PC-9 (cell line): ENCODE measurements at regions not wholly inside any gene's neighbourhood (a gene's known extent, or its start where the extent isn't known, plus 50 kb on each side); places are given as distances from the start of the nearest gene placed in this dataset.

ENCODE experiments used
- BruUV-seq: library from RNA; stranded (reverse); fragments of 400-500 nt; replicated peaks from 2 replicates; lab custom pipeline; 2021; lab: Mats Ljungman, UMichigan
- CTCF ChIA-PET: fragments of 300-600 bp; sonication (Branson Sonifier 250); formaldehyde crosslinking; loops from one replicate; lab custom pipeline; 2022; ENCODE audit warnings: antibody characterized with exemption; lab: Charles Lee
- POLR2A ChIA-PET: fragments of 300-600 bp; sonication (Branson Sonifier 250); formaldehyde crosslinking; loops from one replicate; lab custom pipeline; 2022; ENCODE audit warnings: antibody characterized with exemption; ENCODE audit not compliant: unreplicated experiment; lab: Charles Lee
- DNase-seq, 2 experiments: peaks; one replicate each; pipeline versions ENCODE4 v3.0.0 to v3.0.0-alpha.2; 2015 to 2022; ENCODE audit warnings: mixed read lengths in 1 of 2
- H2AFZ ChIP-seq: fragments of 200-600 bp; sonication (generic); 2 replicates; pipeline ENCODE4 v1.8.1; 2017; ENCODE audit warnings: antibody characterized with exemption
- H3F3A ChIP-seq: fragments of 200-600 bp; sonication (generic); 2 replicates; pipeline ENCODE4 v1.8.1; 2017; ENCODE audit warnings: antibody characterized with exemption, mild to moderate bottlenecking, low read depth; ENCODE audit not compliant: insufficient read depth
- H3K27ac ChIP-seq: fragments of 200-600 bp; sonication (generic); 2 replicates; pipeline ENCODE4 v1.6.1; 2016; ENCODE audit warnings: mixed run types
- H3K27me3 ChIP-seq: fragments of 200-600 bp; sonication (generic); 2 replicates; pipeline ENCODE4 v1.6.1; 2016; ENCODE audit warnings: low read depth, mixed run types; ENCODE audit not compliant: insufficient read depth
- H3K36me3 ChIP-seq: fragments of 200-600 bp; sonication (generic); 2 replicates; pipeline ENCODE4 v1.6.1; 2016; ENCODE audit warnings: low read depth, mixed run types
- H3K4me1 ChIP-seq: fragments of 200-600 bp; sonication (generic); replicated peaks from 2 replicates; pipeline ENCODE4 v1.6.1; 2016; ENCODE audit warnings: mixed run types; ENCODE audit not compliant: insufficient read depth
- H3K4me2 ChIP-seq: fragments of 200-600 bp; sonication (generic); 2 replicates; pipeline ENCODE4 v1.6.1; 2017; ENCODE audit warnings: mixed run types
- H3K4me3 ChIP-seq: fragments of 200-600 bp; sonication (generic); 2 replicates; pipeline ENCODE4 v1.6.1; 2016; ENCODE audit warnings: mixed run types
- H3K79me2 ChIP-seq: fragments of 200-600 bp; sonication (generic); 2 replicates; pipeline ENCODE4 v1.6.1; 2017; ENCODE audit warnings: low read depth, mixed run types
- H3K9me2 ChIP-seq: fragments of 200-600 bp; sonication (generic); 2 replicates; pipeline ENCODE4 v1.8.1; 2017; ENCODE audit warnings: mild to moderate bottlenecking; ENCODE audit not compliant: insufficient read depth
- H3K9me3 ChIP-seq: fragments of 200-600 bp; sonication (generic); 2 replicates; pipeline ENCODE4 v1.8.1; 2016; ENCODE audit warnings: low read depth; ENCODE audit not compliant: insufficient read depth
- H4K20me1 ChIP-seq: fragments of 200-600 bp; sonication (generic); 2 replicates; pipeline ENCODE4 v1.8.1; 2017; ENCODE audit not compliant: insufficient read depth
- EZH2 ChIP-seq: fragments of 200-600 bp; sonication (generic); IDR thresholded peaks from 2 replicates; pipeline ENCODE4 v1.8.0; 2017; ENCODE audit warnings: antibody characterized with exemption, low read depth
- intact Hi-C: fragments of 100-400 bp; cut with micrococcal nuclease; formaldehyde crosslinking; loops from one replicate; pipeline ENCODE4 v1.10.0; 2022; ENCODE audit not compliant: unreplicated experiment
- TF ChIP-seq, protein P1 (sequence below): fragments of 200-600 bp; sonication (generic); conservative IDR thresholded peaks from 2 replicates; pipeline ENCODE4 v1.6.1; 2017; ENCODE audit warnings: mixed run types, antibody characterized with exemption, mild to moderate bottlenecking, moderate library complexity

DNA sequence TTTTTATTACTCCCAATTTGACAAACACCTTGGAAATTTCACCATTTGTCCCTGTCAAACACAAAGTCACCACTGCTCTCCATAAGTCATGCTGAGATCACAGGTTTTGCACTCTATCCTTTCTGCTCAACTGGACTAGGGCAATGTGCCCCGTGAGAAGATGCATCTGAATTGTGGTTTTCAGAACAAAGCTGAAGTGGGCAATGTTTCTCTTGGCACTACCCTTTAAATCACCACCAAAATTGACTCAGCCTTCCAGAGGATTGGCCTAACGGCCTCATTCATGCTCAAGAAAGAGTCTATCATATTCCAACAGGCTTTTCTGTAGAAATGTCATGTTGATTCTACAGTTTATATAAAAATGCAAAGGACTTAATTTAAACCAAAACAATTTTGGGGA lies 81.0 kb upstream of the TRIO start:
- BruUV-seq: no TSS peak
- H3K79me2 ChIP-seq: no peaks in the 10 kb centered on the region
- H3K4me2 ChIP-seq: no peak overlapping the region
- CTCF ChIA-PET: no interaction called here
- intact Hi-C loops: no loop called here
- H2AFZ ChIP-seq: no peak overlapping the region
- no peak for DNase-seq
- POLR2A ChIA-PET: no interaction called here
- no peaks in the 10 kb centered on the region for H4K20me1 ChIP-seq
- H3F3A ChIP-seq: no peaks in the 10 kb centered on the region
- H3K27ac ChIP-seq: no peak overlapping the region
- H3K4me3 ChIP-seq: no peak overlapping the region
- H3K36me3 ChIP-seq: no peaks in the 10 kb centered on the region
- H3K27me3 ChIP-seq: no peaks in the 10 kb centered on the region
- H3K4me1 ChIP-seq: no peaks in the 10 kb centered on the region
- TF ChIP-seq, protein P1, sequence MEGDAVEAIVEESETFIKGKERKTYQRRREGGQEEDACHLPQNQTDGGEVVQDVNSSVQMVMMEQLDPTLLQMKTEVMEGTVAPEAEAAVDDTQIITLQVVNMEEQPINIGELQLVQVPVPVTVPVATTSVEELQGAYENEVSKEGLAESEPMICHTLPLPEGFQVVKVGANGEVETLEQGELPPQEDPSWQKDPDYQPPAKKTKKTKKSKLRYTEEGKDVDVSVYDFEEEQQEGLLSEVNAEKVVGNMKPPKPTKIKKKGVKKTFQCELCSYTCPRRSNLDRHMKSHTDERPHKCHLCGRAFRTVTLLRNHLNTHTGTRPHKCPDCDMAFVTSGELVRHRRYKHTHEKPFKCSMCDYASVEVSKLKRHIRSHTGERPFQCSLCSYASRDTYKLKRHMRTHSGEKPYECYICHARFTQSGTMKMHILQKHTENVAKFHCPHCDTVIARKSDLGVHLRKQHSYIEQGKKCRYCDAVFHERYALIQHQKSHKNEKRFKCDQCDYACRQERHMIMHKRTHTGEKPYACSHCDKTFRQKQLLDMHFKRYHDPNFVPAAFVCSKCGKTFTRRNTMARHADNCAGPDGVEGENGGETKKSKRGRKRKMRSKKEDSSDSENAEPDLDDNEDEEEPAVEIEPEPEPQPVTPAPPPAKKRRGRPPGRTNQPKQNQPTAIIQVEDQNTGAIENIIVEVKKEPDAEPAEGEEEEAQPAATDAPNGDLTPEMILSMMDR: no peak
- TF ChIP-seq EZH2: no peak
- no peaks in the 10 kb centered on the region for H3K9me3 ChIP-seq
- no peaks in the 10 kb centered on the region for H3K9me2 ChIP-seq

- POLR2A ChIA-PET: no interaction called here
- Histone ChIP-seq H3K9me3 (no peaks in the 10 kb centered on the region), H4K20me1 (no peaks in the 10 kb centered on the region), H3K79me2 (no peaks in the 10 kb centered on the region), H3F3A (no peaks in the 10 kb centered on the region), H2AFZ (no peak overlapping the region), H3K4me2 (no peak overlapping the region), H3K36me3 (no peaks in the 10 kb centered on the region), H3K4me1 (no peaks in the 10 kb centered on the region), H3K9me2 (no peaks in the 10 kb centered on the region), H3K27ac (no peak overlapping the region), H3K4me3 (no peak overlapping the region), H3K27me3 (no peaks in the 10 kb centered on the region)
- DNase-seq: no peak
- intact Hi-C loops: no loop called here
- TF ChIP-seq EZH2: no peak
- TF ChIP-seq, protein P1: no peak
- CTCF ChIA-PET: no interaction called here
- BruUV-seq: no TSS peak
Measured at GRCh38 chr5:14061106-14061505, 82.0 kb upstream of the TRIO start.

- no peak overlapping the region for H3K4me3 ChIP-seq
- no peaks in the 10 kb centered on the region for H3K9me2 ChIP-seq
- H4K20me1 ChIP-seq: no peaks in the 10 kb centered on the region
- H3K9me3 ChIP-seq: no peaks in the 10 kb centered on the region
- H3K36me3 ChIP-seq: no peaks in the 10 kb centered on the region
- no peak for DNase-seq
- no peak for TF ChIP-seq EZH2
- TF ChIP-seq, protein P1: no peak
- no peaks in the 10 kb centered on the region for H3K79me2 ChIP-seq
- H3K4me1 ChIP-seq: no peaks in the 10 kb centered on the region
- no peaks in the 10 kb centered on the region for H3K27me3 ChIP-seq
- H3F3A ChIP-seq: no peaks in the 10 kb centered on the region
- BruUV-seq: no TSS peak
- CTCF ChIA-PET: no interaction called here
- H3K4me2 ChIP-seq: no peak overlapping the region
- no peak overlapping the region for H2AFZ ChIP-seq
- POLR2A ChIA-PET: no interaction called here
- H3K27ac ChIP-seq: no peak overlapping the region
- intact Hi-C loops: no loop called here
Measured at GRCh38 chr5:14060218-14060617, 82.9 kb upstream of the TRIO start.
